Hepatocyte (in vitro differentiated cells): ENCODE measurements at regions not wholly inside any gene's neighbourhood (a gene's known extent, or its start where the extent isn't known, plus 50 kb on each side); places are given as distances from the start of the nearest gene placed in this dataset.

ENCODE experiments used
- CTCF ChIP-seq: fragments of 200-600 bp; sonication (generic); IDR thresholded peaks from 2 replicates; pipeline ENCODE4 v1.5.1; 2016; ENCODE audit warnings: antibody characterized with exemption, mild to moderate bottlenecking; ENCODE audit not compliant: poor library complexity
- EZH2 ChIP-seq: fragments of 200-600 bp; sonication (generic); IDR thresholded peaks from 2 replicates; pipeline ENCODE4 v1.6.1; 2016; ENCODE audit warnings: antibody characterized with exemption, mild to moderate bottlenecking, borderline replicate concordance
- EZH2phosphoT487 ChIP-seq: fragments of 200-600 bp; sonication (generic); IDR thresholded peaks from one replicate; pipeline ENCODE4 v1.6.1; 2018; ENCODE audit warnings: antibody characterized with exemption, mild to moderate bottlenecking, low read depth, moderate library complexity; ENCODE audit not compliant: unreplicated experiment, severe bottlenecking

- TF ChIP-seq EZH2, result no peak
- no peak for TF ChIP-seq CTCF
- TF ChIP-seq EZH2phosphoT487, result no peak
Observed at GRCh38 chr3:191750618-191751017, 289.7 kb downstream of the PYDC2 start.
